HG03103 (cell line): ENCODE measurements at regions not wholly inside any gene's neighbourhood (a gene's known extent, or its start where the extent isn't known, plus 50 kb on each side); places are given as distances from the start of the nearest gene placed in this dataset.
"Not testable (repeated sequence)": the region's sequence is repeated elsewhere in the genome, so short reads cannot be mapped to it uniquely, and the experiment has no call there.

Source experiments
- ATAC-seq: cut with Tn5 transposase; IDR thresholded peaks from one replicate; pipeline ENCODE4 v1.9.1; 2021; ENCODE audit warnings: low read depth; ENCODE audit not compliant: unreplicated experiment

GRCh38 chrX:15127010-15127409 lies 142.9 kb downstream of the ASB9 start:
- ATAC-seq, result no peak

- no peak for ATAC-seq
These were observed 153.0 kb downstream of the ASB9 start for GRCh38 chrX:15116900-15117299.

GRCh38 chrX:15114743-15115566 lies 154.9 kb downstream of the ASB9 start:
- ATAC-seq, result no peak

- no peak for ATAC-seq
These were observed 162.4 kb downstream of the ASB9 start for GRCh38 chrX:15107367-15107988.

GRCh38 chrX:15098505-15098904 lies 171.4 kb downstream of the ASB9 start:
- no peak for ATAC-seq

- ATAC-seq, result no peak
These were observed 182.1 kb downstream of the ASB9 start for GRCh38 chrX:15087747-15088146.

GRCh38 chrX:15073313-15073712 lies 196.6 kb downstream of the ASB9 start:
- ATAC-seq, result no peak

- ATAC-seq, result no peak
These were observed 197.0 kb downstream of the ASB9 start for GRCh38 chrX:15072880-15073279.

GRCh38 chrX:15072259-15072658 lies 197.6 kb downstream of the ASB9 start:
- no peak for ATAC-seq

- no peak for ATAC-seq
These were observed 186.3 kb downstream of the MOSPD2 start for GRCh38 chrX:15059474-15059873.

- ATAC-seq, result no peak
These were observed 182.8 kb downstream of the MOSPD2 start for GRCh38 chrX:15056044-15056443.

- ATAC-seq, result no peak
These were observed 182.1 kb downstream of the MOSPD2 start for GRCh38 chrX:15055146-15055930.

- no peak for ATAC-seq
These were observed 177.2 kb downstream of the MOSPD2 start for GRCh38 chrX:15050395-15050794.

GRCh38 chrX:15043538-15043937 lies 170.3 kb downstream of the MOSPD2 start:
- ATAC-seq, result no peak

- no peak for ATAC-seq
These were observed 160.7 kb downstream of the MOSPD2 start for GRCh38 chrX:15033917-15034316.

- no peak for ATAC-seq
These were observed 144.3 kb downstream of the MOSPD2 start for GRCh38 chrX:15017491-15017890.

GRCh38 chrX:15016051-15016450 lies 142.8 kb downstream of the MOSPD2 start:
- ATAC-seq, result no peak

- no peak for ATAC-seq
These were observed 141.1 kb downstream of the MOSPD2 start for GRCh38 chrX:15014281-15014680.

- ATAC-seq, result no peak
These were observed 140.2 kb downstream of the MOSPD2 start for GRCh38 chrX:15013461-15013860.

- ATAC-seq, result no peak
These were observed 124.0 kb downstream of the MOSPD2 start for GRCh38 chrX:14997271-14997670.

- not testable (repeated sequence) for ATAC-seq
These were observed 111.2 kb downstream of the MOSPD2 start for GRCh38 chrX:14984425-14984824.
